PC-3 (cell line): ENCODE measurements at regions not wholly inside any gene's neighbourhood (a gene's known extent, or its start where the extent isn't known, plus 50 kb on each side); places are given as distances from the start of the nearest gene placed in this dataset.

Experiments used
- ATAC-seq: fragments of 200-7000 bp; cut with Tn5 transposase; 2 replicates; pipeline ENCODE4 v1.9.1; 2020; ENCODE audit warnings: mild to moderate bottlenecking, moderate library complexity
- BruUV-seq: library from RNA; stranded (reverse); fragments of 400-500 nt; replicated peaks from 2 replicates; lab custom pipeline; 2021; lab: Mats Ljungman, UMichigan
- CTCF ChIA-PET: fragments of 300-600 bp; sonication (Branson Sonifier 250); formaldehyde crosslinking; loops from one replicate; lab custom pipeline; 2022; ENCODE audit warnings: antibody characterized with exemption; lab: Charles Lee
- POLR2A ChIA-PET: fragments of 300-600 bp; sonication (Branson Sonifier 250); formaldehyde crosslinking; loops from one replicate; lab custom pipeline; 2022; ENCODE audit warnings: antibody characterized with exemption; ENCODE audit not compliant: unreplicated experiment; lab: Charles Lee
- DNase-seq: peaks from one replicate; pipeline ENCODE4 v3.0.0-alpha.2; 2015
- H2AFZ ChIP-seq: fragments of 300-600 bp; sonication (generic); 2 replicates; pipeline ENCODE4 v1.6.0; 2016; ENCODE audit warnings: antibody characterized with exemption, low read length
- H3F3A ChIP-seq: fragments of 300-600 bp; sonication (generic); one replicate; pipeline ENCODE4 v1.6.0; 2017; ENCODE audit warnings: antibody characterized with exemption, low read length, control low read depth, mild to moderate bottlenecking; ENCODE audit not compliant: unreplicated experiment
- H3K27ac ChIP-seq: fragments of 300-600 bp; sonication (generic); 2 replicates; pipeline ENCODE4 v1.5.1; 2016; ENCODE audit warnings: mild to moderate bottlenecking, low read length
- H3K27me3 ChIP-seq: fragments of 300-600 bp; sonication (generic); 2 replicates; pipeline ENCODE4 v1.6.1; 2016; ENCODE audit warnings: low read length, mixed read lengths
- H3K36me3 ChIP-seq: fragments of 300-600 bp; sonication (generic); 2 replicates; pipeline ENCODE4 v1.6.1; 2016; ENCODE audit warnings: low read depth, mixed run types, low read length, mixed read lengths
- H3K4me1 ChIP-seq: fragments of 300-600 bp; sonication (generic); 2 replicates; pipeline ENCODE4 v1.5.1; 2016; ENCODE audit warnings: low read length; ENCODE audit not compliant: insufficient read depth
- H3K4me2 ChIP-seq: fragments of 300-600 bp; sonication (generic); 2 replicates; pipeline ENCODE4 v1.6.0; 2016; ENCODE audit warnings: low read length
- H3K4me3 ChIP-seq: fragments of 300-600 bp; sonication (generic); 2 replicates; pipeline ENCODE4 v1.5.1; 2016; ENCODE audit warnings: mild to moderate bottlenecking, low read length, mixed read lengths
- H3K79me2 ChIP-seq: fragments of 300-600 bp; sonication (generic); 2 replicates; pipeline ENCODE4 v1.6.1; 2017; ENCODE audit warnings: low read length, mixed read lengths
- H3K9ac ChIP-seq: fragments of 300-600 bp; sonication (generic); 2 replicates; pipeline ENCODE4 v1.6.0; 2016; ENCODE audit warnings: mild to moderate bottlenecking, low read length
- H3K9me2 ChIP-seq: fragments of 300-600 bp; sonication (generic); replicated peaks from 2 replicates; pipeline ENCODE4 v1.6.1; 2016; ENCODE audit warnings: mixed run types, low read length, mixed read lengths
- H3K9me3 ChIP-seq: fragments of 300-600 bp; sonication (generic); 2 replicates; pipeline ENCODE4 v1.6.1; 2016; ENCODE audit warnings: low read length, mixed read lengths
- H4K20me1 ChIP-seq: fragments of 300-600 bp; sonication (generic); 2 replicates; pipeline ENCODE4 v1.6.1; 2016; ENCODE audit warnings: low read length, mixed read lengths
- EZH2 ChIP-seq: fragments of 300-600 bp; sonication (generic); IDR thresholded peaks from one replicate; pipeline ENCODE4 v1.6.1; 2017; ENCODE audit warnings: antibody characterized with exemption, mild to moderate bottlenecking, low read length; ENCODE audit not compliant: unreplicated experiment
- EZH2phosphoT487 ChIP-seq: fragments of 300-600 bp; sonication (generic); IDR thresholded peaks from 2 replicates; pipeline ENCODE4 v1.6.1; 2018; ENCODE audit warnings: mild to moderate bottlenecking, antibody characterized with exemption, low read length, borderline replicate concordance
- intact Hi-C: fragments of 100-400 bp; cut with micrococcal nuclease; formaldehyde crosslinking; loops from 2 replicates; pipeline ENCODE4 v1.9.0; 2023
- TF ChIP-seq, protein P1 (sequence below): fragments of 300-600 bp; sonication (generic); conservative IDR thresholded peaks from 2 replicates; pipeline ENCODE4 v1.5.1; 2017; ENCODE audit warnings: antibody characterized with exemption, low read depth, mild to moderate bottlenecking, low read length

DNA sequence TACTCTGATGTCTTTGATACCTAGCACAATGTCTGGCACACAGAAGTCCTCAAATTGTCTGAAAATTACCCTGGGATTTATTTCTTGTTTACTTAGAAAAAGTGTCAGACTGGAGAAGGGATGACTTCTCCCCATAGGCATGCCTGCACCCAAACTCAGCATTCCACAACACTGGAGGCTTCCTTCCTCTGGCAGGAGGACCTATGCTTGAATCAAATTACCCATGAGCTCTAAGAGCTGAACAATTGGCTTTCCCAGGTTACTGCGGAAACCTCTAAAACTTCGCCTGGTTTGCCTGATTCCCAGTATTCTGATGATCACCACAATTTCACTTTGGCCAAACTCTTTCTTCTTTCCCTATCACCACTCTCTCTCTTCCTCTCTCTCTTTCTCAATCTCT is 217.4 kb downstream of the DIPK2A start:
- no peak for ATAC-seq
- H3K27ac ChIP-seq: no peak overlapping the region
- no peak overlapping the region for H3K4me2 ChIP-seq
- H4K20me1 ChIP-seq: no peaks in the 10 kb centered on the region
- 0 out of 2 replicates have a peak, but pooled peaks cover 9% of the 10 kb centered on the region for H3K9me3 ChIP-seq
- no peak for TF ChIP-seq EZH2
- TF ChIP-seq, protein P1, sequence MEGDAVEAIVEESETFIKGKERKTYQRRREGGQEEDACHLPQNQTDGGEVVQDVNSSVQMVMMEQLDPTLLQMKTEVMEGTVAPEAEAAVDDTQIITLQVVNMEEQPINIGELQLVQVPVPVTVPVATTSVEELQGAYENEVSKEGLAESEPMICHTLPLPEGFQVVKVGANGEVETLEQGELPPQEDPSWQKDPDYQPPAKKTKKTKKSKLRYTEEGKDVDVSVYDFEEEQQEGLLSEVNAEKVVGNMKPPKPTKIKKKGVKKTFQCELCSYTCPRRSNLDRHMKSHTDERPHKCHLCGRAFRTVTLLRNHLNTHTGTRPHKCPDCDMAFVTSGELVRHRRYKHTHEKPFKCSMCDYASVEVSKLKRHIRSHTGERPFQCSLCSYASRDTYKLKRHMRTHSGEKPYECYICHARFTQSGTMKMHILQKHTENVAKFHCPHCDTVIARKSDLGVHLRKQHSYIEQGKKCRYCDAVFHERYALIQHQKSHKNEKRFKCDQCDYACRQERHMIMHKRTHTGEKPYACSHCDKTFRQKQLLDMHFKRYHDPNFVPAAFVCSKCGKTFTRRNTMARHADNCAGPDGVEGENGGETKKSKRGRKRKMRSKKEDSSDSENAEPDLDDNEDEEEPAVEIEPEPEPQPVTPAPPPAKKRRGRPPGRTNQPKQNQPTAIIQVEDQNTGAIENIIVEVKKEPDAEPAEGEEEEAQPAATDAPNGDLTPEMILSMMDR: no peak
- no peak for TF ChIP-seq EZH2phosphoT487
- intact Hi-C loops: loop anchor here (5.0 kb wide), 1 partner anchor 103 kb away; no protein-coding TSS in a partner anchor
- CTCF ChIA-PET: no interaction called here
- peak; percentile 10 for DNase-seq
- no TSS peak for BruUV-seq
- H3K27me3 ChIP-seq: no peaks in the 10 kb centered on the region
- no peaks in the 10 kb centered on the region for H3K36me3 ChIP-seq
- H3K9ac ChIP-seq: no peak overlapping the region
- no peaks in the 10 kb centered on the region for H3F3A ChIP-seq
- POLR2A ChIA-PET: no interaction called here
- no peak overlapping the region for H2AFZ ChIP-seq
- H3K9me2 ChIP-seq: no peaks in the 10 kb centered on the region
- no peak overlapping the region for H3K4me3 ChIP-seq
- no peaks in the 10 kb centered on the region for H3K79me2 ChIP-seq
- peaks cover 6% of the 10 kb centered on the region; the same call in 1 of the 2 replicates for H3K4me1 ChIP-seq

DNA sequence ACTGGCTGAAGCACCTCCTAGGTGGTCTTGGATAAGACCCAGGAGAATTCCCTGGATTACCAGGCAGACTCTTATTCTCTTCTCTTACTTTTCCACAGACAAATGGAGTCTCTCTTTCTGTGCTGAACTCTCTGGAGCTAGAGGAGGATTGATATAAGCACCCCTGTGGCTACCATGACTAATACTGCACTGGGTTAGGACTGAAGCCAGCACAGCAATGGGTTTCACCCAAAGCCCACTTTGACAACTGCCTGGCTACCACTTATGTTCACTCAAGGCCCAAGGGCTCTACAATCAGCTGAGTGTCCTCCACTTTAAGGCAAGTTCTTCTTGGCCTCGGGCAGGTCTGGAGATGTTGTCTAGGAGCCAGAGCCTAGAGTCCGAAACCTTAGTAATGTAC is 225.5 kb downstream of the DIPK2A start:
- no peaks in the 10 kb centered on the region for H3K79me2 ChIP-seq
- CTCF ChIA-PET: no interaction called here
- H3K4me2 ChIP-seq: no peak overlapping the region
- H3F3A ChIP-seq: no peaks in the 10 kb centered on the region
- no peaks in the 10 kb centered on the region for H3K9me2 ChIP-seq
- H3K4me3 ChIP-seq: no peak overlapping the region
- BruUV-seq: no TSS peak
- intact Hi-C loops: no loop called here
- H3K36me3 ChIP-seq: no peaks in the 10 kb centered on the region
- DNase-seq (no peak), ATAC-seq (no peak)
- H3K27ac ChIP-seq: no peak overlapping the region
- TF ChIP-seq EZH2: no peak
- TF ChIP-seq EZH2phosphoT487: no peak
- TF ChIP-seq, protein P1: no peak
- no peaks in the 10 kb centered on the region for H3K9me3 ChIP-seq
- H3K27me3 ChIP-seq: no peaks in the 10 kb centered on the region
- no peaks in the 10 kb centered on the region for H4K20me1 ChIP-seq
- H3K4me1 ChIP-seq: no peaks in the 10 kb centered on the region
- no peak overlapping the region for H3K9ac ChIP-seq
- POLR2A ChIA-PET: no interaction called here
- no peak overlapping the region for H2AFZ ChIP-seq

DNA sequence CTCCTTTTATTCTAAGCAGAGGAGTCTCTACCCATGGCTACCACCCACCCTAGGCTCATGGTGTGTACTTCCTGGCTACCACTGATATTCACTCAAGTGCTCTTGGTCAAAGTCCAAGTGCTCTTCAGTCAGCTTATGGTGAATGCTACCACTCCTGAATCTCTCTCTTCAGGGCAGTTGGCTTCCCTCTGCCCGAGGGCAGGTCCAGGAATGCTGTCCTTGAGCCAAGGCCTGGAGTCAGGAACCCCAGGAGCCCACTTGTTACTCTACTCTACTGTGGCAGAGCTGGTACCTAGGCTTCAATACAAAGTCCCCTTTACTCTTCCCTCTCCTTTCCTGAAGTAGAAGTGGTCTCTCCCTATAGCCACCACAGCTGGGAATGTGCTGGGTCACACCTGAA is 226.0 kb downstream of the DIPK2A start:
- Histone ChIP-seq H3K36me3 (no peaks in the 10 kb centered on the region), H3K9me2 (no peaks in the 10 kb centered on the region), H3K4me3 (no peak overlapping the region), H3K9me3 (no peaks in the 10 kb centered on the region), H3K4me1 (no peaks in the 10 kb centered on the region), H3K27ac (no peak overlapping the region), H3K9ac (no peak overlapping the region), H3K79me2 (no peaks in the 10 kb centered on the region), H3F3A (no peaks in the 10 kb centered on the region), H3K4me2 (no peak overlapping the region), H3K27me3 (no peaks in the 10 kb centered on the region), H2AFZ (no peak overlapping the region), H4K20me1 (no peaks in the 10 kb centered on the region)
- CTCF ChIA-PET: no interaction called here
- ATAC-seq (no peak), DNase-seq (no peak)
- TF ChIP-seq EZH2 (no peak), EZH2phosphoT487 (no peak)
- TF ChIP-seq, protein P1: no peak
- POLR2A ChIA-PET: no interaction called here
- intact Hi-C loops: no loop called here
- no TSS peak for BruUV-seq
